Uterus (tissue), 2 donors: ENCODE measurements at regions not wholly inside any gene's neighbourhood (a gene's known extent, or its start where the extent isn't known, plus 50 kb on each side); places are given as distances from the start of the nearest gene placed in this dataset.

Experiments used
- CTCF ChIP-seq, 4 experiments: fragments of 200-600 bp in 2 of 4; fragments of 450-650 bp in 2 of 4; sonication (generic) in 2 of 4; IDR thresholded peaks; one replicate each; pipeline ENCODE4 v1.5.1; 2016 to 2019; ENCODE audit warnings: antibody characterized with exemption in 4 of 4, mild to moderate bottlenecking in 2 of 4, moderate library complexity in 1 of 4
- POLR2A ChIP-seq, 2 donors: fragments of 450-650 bp; IDR thresholded peaks; one replicate each; pipeline ENCODE4 v1.6.1; 2016; ENCODE audit warnings: antibody characterized with exemption in 2 of 2, mild to moderate bottlenecking in 1 of 2, moderate library complexity in 1 of 2

- TF ChIP-seq CTCF (IDR thresholded peaks at IDR 0.05) (no peak), POLR2A (IDR thresholded peaks at IDR 0.05) (no peak)
Measured at GRCh38 chr2:163491850-163492249, 244.0 kb downstream of the FIGN start.
